HepG2 (cell line): ENCODE measurements at regions not wholly inside any gene's neighbourhood (a gene's known extent, or its start where the extent isn't known, plus 50 kb on each side); places are given as distances from the start of the nearest gene placed in this dataset.

ENCODE experiments used
- ATAC-seq: fragments of 200-7000 bp; cut with Tn5 transposase; 3 replicates; pipeline ENCODE4 v1.9.1; 2020; ENCODE audit warnings: mild to moderate bottlenecking, moderate library complexity
- BruUV-seq: library from RNA; stranded (reverse); fragments of 400-500 nt; replicated peaks from 2 replicates; lab custom pipeline; 2021; lab: Mats Ljungman, UMichigan
- CTCF ChIA-PET: fragments of 300-600 bp; formaldehyde crosslinking; extraction: SDS; loops from one replicate; lab custom pipeline; 2021; ENCODE audit warnings: low total read pairs, inconsistent platforms, low intra/inter-chr PET ratio; lab: Yijun Ruan, JAX
- POLR2A ChIA-PET: fragments of 350-600 bp; sonication (Branson Sonifier 250); formaldehyde crosslinking; loops from one replicate; lab custom pipeline; 2020; ENCODE audit warnings: antibody characterized with exemption, inconsistent platforms; lab: Yijun Ruan, JAX
- DNase-seq: peaks from one replicate; pipeline ENCODE4 v3.0.0-alpha.2; 2015; ENCODE audit warnings: low spot score
- FAIRE-seq: peaks from 3 replicates; lab custom pipeline; 2011; peaks lifted over from hg19 to GRCh38; lab: Jason Lieb, UNC
- H2AFZ ChIP-seq: one replicate; pipeline ENCODE4 v1.6.1; 2011; ENCODE audit warnings: low read length, inconsistent platforms
- H3K27ac ChIP-seq: fragments of 300-600 bp; 3 replicates; pipeline ENCODE4 v1.8.0; 2011; ENCODE audit warnings: mixed run types, mild to moderate bottlenecking, mixed read lengths, low read length, inconsistent platforms; ENCODE audit not compliant: insufficient read depth; ENCODE audit errors: extremely low read length
- H3K27me3 ChIP-seq, 2 experiments: fragments of 200-600 bp in 1 of 2; 2 replicates in 1 of 2; 3 replicates in 1 of 2; pipeline versions ENCODE4 v1.6.0 to v1.8.0; 2011; ENCODE audit warnings: low read length in 2 of 2, mild to moderate bottlenecking in 2 of 2, moderate library complexity in 2 of 2, inconsistent platforms in 1 of 2; ENCODE audit not compliant: insufficient read depth in 2 of 2, control insufficient read depth in 1 of 2
- H3K36me3 ChIP-seq, 2 experiments: fragments of 200-600 bp in 1 of 2; replicated peaks in 1 of 2; 2 replicates in 1 of 2; 3 replicates in 1 of 2; pipeline versions ENCODE4 v1.5.1 to v1.8.0; 2011; ENCODE audit warnings: low read length in 2 of 2, inconsistent platforms in 1 of 2; ENCODE audit not compliant: insufficient read depth in 2 of 2, control insufficient read depth in 1 of 2
- H3K4me1 ChIP-seq: 2 replicates; pipeline ENCODE4 v1.5.1; 2012; ENCODE audit warnings: low read length, inconsistent platforms; ENCODE audit not compliant: insufficient read depth
- H3K4me2 ChIP-seq: 2 replicates; pipeline ENCODE4 v1.6.0; 2011; ENCODE audit warnings: low read depth, low read length, inconsistent platforms
- H3K4me3 ChIP-seq, 3 experiments: fragments of 200-600 bp in 1 of 3; sonication (generic), shearing (Covaris generic) in 1 of 3; replicated peaks in 1 of 3; 2 replicates each; pipeline ENCODE4 v1.5.1; 2011 to 2016; ENCODE audit warnings: low read length in 3 of 3, inconsistent platforms in 2 of 3, low read depth in 2 of 3, mild to moderate bottlenecking in 2 of 3, control low read depth in 1 of 3, mixed read lengths in 1 of 3; ENCODE audit not compliant: insufficient read depth in 1 of 3
- H3K79me2 ChIP-seq: one replicate; pipeline ENCODE4 v1.6.1; 2011; ENCODE audit warnings: low read length, inconsistent platforms; ENCODE audit not compliant: insufficient read depth
- H3K9ac ChIP-seq: 2 replicates; pipeline ENCODE4 v1.6.0; 2011; ENCODE audit warnings: mild to moderate bottlenecking, low read depth, low read length, inconsistent platforms; ENCODE audit not compliant: insufficient read depth
- H3K9me3 ChIP-seq: 2 replicates; pipeline ENCODE4 v1.5.1; 2012; ENCODE audit warnings: mild to moderate bottlenecking, low read length
- H4K20me1 ChIP-seq: 2 replicates; pipeline ENCODE4 v1.6.0; 2011; ENCODE audit warnings: inconsistent platforms, mild to moderate bottlenecking, low read length, moderate library complexity; ENCODE audit not compliant: insufficient read depth
- AGO1 ChIP-seq: fragments of 200-400 bp; formaldehyde crosslinking; IDR thresholded peaks from 2 replicates; pipeline ENCODE4 v1.6.1; 2017; ENCODE audit warnings: mild to moderate bottlenecking, low read depth, low read length, moderate library complexity; ENCODE audit not compliant: poor library complexity, severe bottlenecking
- CREB1 ChIP-seq, 2 experiments: fragments of 450-650 bp in 1 of 2; IDR thresholded peaks; 2 replicates each; pipeline ENCODE4 v1.6.1; 2016 to 2017; ENCODE audit warnings: control low read depth in 1 of 2, mild to moderate bottlenecking in 1 of 2, missing compliant biosample characterization in 1 of 2, missing genetic modification characterization in 1 of 2
- HCFC1 ChIP-seq: fragments of 150-350 bp; IDR thresholded peaks from 2 replicates; pipeline ENCODE4 v1.6.1; 2014; ENCODE audit warnings: low read depth, low read length
- KMT2A ChIP-seq: sonication (generic); formaldehyde crosslinking; IDR thresholded peaks from 2 replicates; pipeline ENCODE4 v1.4.0; 2020; ENCODE audit warnings: missing genetic modification reagents
- MAFF ChIP-seq: IDR thresholded peaks from 2 replicates; pipeline ENCODE4 v1.6.1; 2011; ENCODE audit warnings: low read depth, low read length, improper control_type of control experiment
- MIER3 ChIP-seq: IDR thresholded peaks from 2 replicates; pipeline ENCODE4 v1.6.1; 2016; ENCODE audit warnings: missing compliant biosample characterization, borderline replicate concordance
- RBFOX2 ChIP-seq: fragments of 200-400 bp; formaldehyde crosslinking; IDR thresholded peaks from 2 replicates; pipeline ENCODE4 v1.6.1; 2017; ENCODE audit warnings: low read depth, mild to moderate bottlenecking, low read length
- RFX1 ChIP-seq: fragments of 450-650 bp; IDR thresholded peaks from 2 replicates; pipeline ENCODE4 v1.6.1; 2017
- RFX3 ChIP-seq: IDR thresholded peaks from 2 replicates; pipeline ENCODE4 v1.6.1; 2016; ENCODE audit warnings: missing biosample characterization, missing genetic modification reagents
- SIX1 ChIP-seq: sonication (generic); formaldehyde crosslinking; IDR thresholded peaks from 2 replicates; pipeline ENCODE4 v1.4.0; 2020; ENCODE audit warnings: missing genetic modification reagents, borderline replicate concordance
- SIX4 ChIP-seq: sonication (generic); formaldehyde crosslinking; IDR thresholded peaks from 2 replicates; pipeline ENCODE4 v1.4.0; 2020; ENCODE audit warnings: missing genetic modification reagents
- WGBS: methylation state at CpG from one replicate; pipeline ENCODE4 v1.1.6; 2017; ENCODE audit warnings: low lambda C conversion rate; 5-methylcytosine and 5-hydroxymethylcytosine counted together
- in situ Hi-C: cut with HindIII; loops from 2 replicates; pipeline ENCODE4 v1.10.0; 2017; ENCODE audit warnings: low pct_unique_long_range_greater_than_20kb; ENCODE audit not compliant: extremely low pct_ligation_motif_present
- intact Hi-C: fragments of 100-400 bp; cut with micrococcal nuclease; formaldehyde crosslinking; loops from one replicate; pipeline ENCODE4 v1.10.0; 2022; ENCODE audit not compliant: unreplicated experiment
- TF ChIP-seq, protein P1 (sequence below): IDR thresholded peaks from 2 replicates; pipeline ENCODE4 v1.6.1; 2012; ENCODE audit warnings: low read depth, low read length, improper control_type of control experiment
- TF ChIP-seq, protein P2 (sequence below): sonication (generic); formaldehyde crosslinking; IDR thresholded peaks from 2 replicates; pipeline ENCODE4 v1.8.0; 2022; ENCODE audit warnings: mild to moderate bottlenecking, missing genetic modification reagents

DNA sequence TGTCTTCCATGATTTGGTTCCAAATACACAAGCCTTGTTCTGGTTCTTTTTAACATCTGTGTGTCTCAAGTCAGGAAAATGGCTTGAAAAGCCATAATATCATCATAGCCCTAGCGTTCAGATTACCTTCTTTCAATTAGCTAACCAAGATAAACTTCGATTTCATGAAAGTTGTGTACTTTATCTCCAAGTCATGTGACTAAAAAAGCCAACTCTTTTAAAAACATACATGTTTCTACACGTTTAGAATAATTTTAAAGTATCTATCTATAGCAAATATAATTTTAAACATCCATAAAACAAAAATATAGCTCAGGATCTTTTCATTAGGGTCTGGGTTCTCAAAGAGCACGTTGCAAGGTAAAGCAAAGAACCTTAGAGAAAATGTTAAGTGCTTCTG is 261.1 kb downstream of the PRL start:
- TF ChIP-seq AGO1 (no peak), MAFF (no peak), HCFC1 (no peak), SIX1 (CRISPR knock-in tag) (no peak), CREB1 (IDR thresholded peaks at IDR 0.05) (no peak), CREB1 (CRISPR knock-in tag; IDR thresholded peaks at IDR 0.05) (no peak), SIX4 (no peak), RBFOX2 (no peak), MIER3 (no peak)
- TF ChIP-seq, protein P1, sequence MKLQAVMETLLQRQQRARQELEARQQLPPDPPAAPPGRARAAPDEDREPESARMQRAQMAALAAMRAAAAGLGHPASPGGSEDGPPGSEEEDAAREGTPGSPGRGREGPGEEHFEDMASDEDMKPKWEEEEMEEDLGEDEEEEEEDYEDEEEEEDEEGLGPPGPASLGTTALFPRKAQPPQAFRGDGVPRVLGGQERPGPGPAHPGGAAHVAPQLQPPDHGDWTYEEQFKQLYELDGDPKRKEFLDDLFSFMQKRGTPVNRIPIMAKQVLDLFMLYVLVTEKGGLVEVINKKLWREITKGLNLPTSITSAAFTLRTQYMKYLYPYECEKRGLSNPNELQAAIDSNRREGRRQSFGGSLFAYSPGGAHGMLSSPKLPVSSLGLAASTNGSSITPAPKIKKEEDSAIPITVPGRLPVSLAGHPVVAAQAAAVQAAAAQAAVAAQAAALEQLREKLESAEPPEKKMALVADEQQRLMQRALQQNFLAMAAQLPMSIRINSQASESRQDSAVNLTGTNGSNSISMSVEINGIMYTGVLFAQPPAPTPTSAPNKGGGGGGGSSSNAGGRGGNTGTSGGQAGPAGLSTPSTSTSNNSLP = no peak
- TF ChIP-seq, all 625 proteins: peak for 0
- ATAC-seq (no peak), DNase-seq (no peak), FAIRE-seq (no peak)
- intact Hi-C loops (no loop called here), in situ Hi-C loops (no loop called here)
- ChIA-PET POLR2A (no interaction called here), CTCF (no interaction called here)
- Histone ChIP-seq H2AFZ (no peak overlapping the region), H3K27ac (no peak overlapping the region), H3K4me2 (no peak overlapping the region), H3K9me3 (0 out of 2 replicates have a peak, but pooled peaks cover 6% of the 10 kb centered on the region), H3K9ac (no peak overlapping the region), H4K20me1 (no peaks in the 10 kb centered on the region), H3K79me2 (no peaks in the 10 kb centered on the region), H3K4me3 (no peak overlapping the region), H3K27me3 (no peaks in the 10 kb centered on the region), H3K4me1 (no peaks in the 10 kb centered on the region), H3K36me3 (no peaks in the 10 kb centered on the region)
- 1% methylated on average over 4 of the region's 4 CpGs for WGBS
- BruUV-seq = no TSS peak

GRCh38 chr6:22036275-22036674 is 260.6 kb downstream of the PRL start:
- Histone ChIP-seq H2AFZ (no peak overlapping the region), H3K27me3 (no peaks in the 10 kb centered on the region), H3K4me1 (no peaks in the 10 kb centered on the region), H3K4me3 (no peak overlapping the region), H3K9ac (no peak overlapping the region), H4K20me1 (no peaks in the 10 kb centered on the region), H3K4me2 (no peak overlapping the region), H3K79me2 (no peaks in the 10 kb centered on the region), H3K9me3 (peaks cover 11% of the 10 kb centered on the region; the same call in 1 of the 2 replicates), H3K27ac (no peak overlapping the region), H3K36me3 (no peaks in the 10 kb centered on the region)
- in situ Hi-C loops (no loop called here), intact Hi-C loops (no loop called here)
- FAIRE-seq (no peak), ATAC-seq (peak; percentile 63), DNase-seq (peak; percentile 49)
- TF ChIP-seq, protein P2, sequence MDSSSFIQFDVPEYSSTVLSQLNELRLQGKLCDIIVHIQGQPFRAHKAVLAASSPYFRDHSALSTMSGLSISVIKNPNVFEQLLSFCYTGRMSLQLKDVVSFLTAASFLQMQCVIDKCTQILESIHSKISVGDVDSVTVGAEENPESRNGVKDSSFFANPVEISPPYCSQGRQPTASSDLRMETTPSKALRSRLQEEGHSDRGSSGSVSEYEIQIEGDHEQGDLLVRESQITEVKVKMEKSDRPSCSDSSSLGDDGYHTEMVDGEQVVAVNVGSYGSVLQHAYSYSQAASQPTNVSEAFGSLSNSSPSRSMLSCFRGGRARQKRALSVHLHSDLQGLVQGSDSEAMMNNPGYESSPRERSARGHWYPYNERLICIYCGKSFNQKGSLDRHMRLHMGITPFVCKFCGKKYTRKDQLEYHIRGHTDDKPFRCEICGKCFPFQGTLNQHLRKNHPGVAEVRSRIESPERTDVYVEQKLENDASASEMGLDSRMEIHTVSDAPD (CRISPR knock-in tag) = no peak
- TF ChIP-seq RFX3 (peak; percentile 67), RFX1 (peak; percentile 36; the same call in 1 of the 2 replicates), KMT2A (CRISPR knock-in tag) (no peak)
- BruUV-seq = no TSS peak
- CTCF ChIA-PET = no interaction called here
- POLR2A ChIA-PET = no interaction called here
- 4% methylated on average over 7 of the region's 7 CpGs for WGBS
